RCC 7860 (cell line): ENCODE measurements at regions not wholly inside any gene's neighbourhood (a gene's known extent, or its start where the extent isn't known, plus 50 kb on each side); places are given as distances from the start of the nearest gene placed in this dataset.
"Not testable (repeated sequence)": the region's sequence is repeated elsewhere in the genome, so short reads cannot be mapped to it uniquely, and the experiment has no call there.

Experiments used
- DNase-seq: peaks from one replicate; pipeline ENCODE4 v3.0.0-alpha.2; 2015; ENCODE audit warnings: low spot score
- FAIRE-seq: peaks from 2 replicates; lab custom pipeline; 2012; peaks lifted over from hg19 to GRCh38; lab: Jason Lieb, UNC

DNA sequence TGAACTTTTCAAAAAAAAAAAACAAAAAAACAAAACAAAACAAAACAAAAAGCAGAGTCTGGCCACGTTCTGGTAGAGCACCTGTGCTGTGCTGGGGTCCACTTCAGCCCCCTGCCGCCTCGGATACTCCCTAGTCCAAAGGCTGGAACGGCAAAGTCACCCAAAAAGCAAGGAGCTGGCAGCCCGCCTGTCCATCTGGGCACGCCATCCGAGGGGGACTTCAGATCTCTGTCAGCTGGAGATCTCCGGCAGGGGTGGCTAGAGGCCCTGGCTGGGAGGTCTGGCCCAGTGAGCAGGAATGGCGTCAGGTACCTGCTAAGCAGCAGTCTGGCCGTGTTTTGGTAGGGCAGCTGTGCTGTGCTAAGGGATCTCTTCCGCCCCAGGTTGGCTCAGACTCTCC, 152.3 kb upstream of the ZNF516 start:
- DNase-seq (no peak), FAIRE-seq (no peak)

DNA sequence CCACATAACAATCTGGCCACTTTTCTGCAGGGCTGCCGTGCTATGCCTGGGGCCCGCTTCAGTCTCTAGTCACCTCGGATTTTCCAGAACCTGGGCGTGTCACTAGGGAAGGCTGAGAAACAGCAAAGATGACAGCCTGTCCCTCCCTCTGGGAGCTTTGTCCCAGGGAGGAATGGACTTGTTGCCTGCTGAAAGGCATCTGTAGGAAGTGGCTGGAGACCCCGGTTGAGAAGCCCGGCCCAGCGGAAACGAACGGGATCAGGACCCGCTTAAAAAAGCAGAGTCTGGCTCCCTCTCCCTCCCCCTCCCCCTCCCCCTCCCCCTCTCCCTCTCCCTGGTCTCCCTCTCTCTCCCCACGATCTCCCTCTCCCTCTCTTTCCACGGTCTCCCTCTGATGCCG, 149.5 kb upstream of the ZNF516 start:
- FAIRE-seq (no peak), DNase-seq (no peak)

DNA sequence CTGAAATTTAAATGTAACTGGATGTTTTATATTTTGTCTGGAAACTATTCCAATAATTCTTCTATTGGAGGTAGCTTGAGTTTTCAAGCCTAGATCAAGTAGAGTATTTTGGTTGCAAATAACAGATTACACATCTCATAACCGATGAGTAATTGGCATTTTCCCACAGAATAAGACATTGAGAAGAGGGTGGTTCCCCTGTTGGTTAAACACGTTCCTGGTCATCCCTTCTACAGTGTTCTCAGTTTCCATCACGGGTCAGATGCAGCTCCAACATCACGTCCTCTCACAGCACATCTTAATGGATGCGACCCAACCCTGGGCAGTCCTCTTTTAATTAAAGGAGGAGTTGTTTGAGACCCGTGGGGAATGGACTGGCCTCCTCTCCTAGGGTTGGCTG, 149.0 kb upstream of the ZNF516 start:
- FAIRE-seq (no peak), DNase-seq (no peak)

DNA sequence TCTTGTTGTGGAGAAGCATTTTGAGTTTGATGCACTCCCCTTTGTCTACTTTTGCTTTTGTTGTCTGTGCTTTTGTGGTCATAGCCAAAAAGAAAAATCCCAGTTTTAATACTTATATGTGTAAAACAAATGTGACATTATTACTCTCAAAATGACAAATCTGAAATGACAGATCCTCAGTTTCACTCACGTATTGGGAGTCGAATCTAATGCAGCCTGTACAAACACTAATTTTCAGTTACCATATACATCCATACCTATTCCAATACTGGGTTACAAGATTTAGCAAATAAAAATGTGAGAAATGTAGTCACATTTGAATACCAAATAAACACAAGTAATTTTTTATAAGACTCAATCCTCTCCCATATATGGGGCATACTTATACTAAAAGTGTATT, 148.2 kb upstream of the ZNF516 start:
- no peak for DNase-seq
- FAIRE-seq = no peak

DNA sequence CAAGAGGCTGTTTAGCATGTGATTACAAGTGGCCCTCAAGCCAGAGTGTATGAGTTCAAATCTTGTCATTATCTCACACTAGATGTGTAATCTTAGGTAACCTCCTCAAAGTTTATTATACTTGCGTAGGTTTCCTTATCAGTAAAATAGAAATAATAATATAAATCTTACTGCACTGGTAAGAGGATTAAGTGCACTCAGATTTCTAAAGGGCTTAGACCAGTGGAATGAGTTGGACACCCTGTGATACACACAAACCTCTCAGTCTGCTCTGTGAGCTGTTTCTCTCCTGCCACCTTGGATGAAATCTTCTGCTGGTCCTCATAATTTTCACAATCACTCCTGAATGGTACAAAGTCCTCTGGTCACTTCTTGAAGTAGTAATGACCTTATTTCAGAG, 145.4 kb upstream of the ZNF516 start:
- FAIRE-seq (no peak), DNase-seq (no peak)

DNA sequence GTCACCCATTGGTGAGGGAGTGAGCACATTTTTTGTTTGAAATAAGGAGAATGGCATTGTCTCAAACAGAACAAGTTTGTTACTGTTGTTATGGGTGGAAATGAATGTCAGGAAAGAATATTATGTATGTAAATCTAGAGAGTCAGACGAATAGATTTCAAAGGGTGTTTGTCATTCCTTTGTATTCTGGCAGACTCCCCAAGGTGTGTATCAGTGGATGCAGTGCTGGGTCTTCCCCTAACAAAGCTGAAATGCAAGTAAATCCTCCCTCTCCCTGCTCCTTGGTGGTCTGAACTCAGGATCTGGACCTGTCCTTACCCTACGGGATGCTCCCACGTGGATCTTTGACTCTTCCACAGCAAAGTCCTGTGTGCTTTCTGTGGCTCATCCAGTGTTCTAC, 139.5 kb upstream of the ZNF516 start:
- DNase-seq (no peak), FAIRE-seq (no peak)

DNA sequence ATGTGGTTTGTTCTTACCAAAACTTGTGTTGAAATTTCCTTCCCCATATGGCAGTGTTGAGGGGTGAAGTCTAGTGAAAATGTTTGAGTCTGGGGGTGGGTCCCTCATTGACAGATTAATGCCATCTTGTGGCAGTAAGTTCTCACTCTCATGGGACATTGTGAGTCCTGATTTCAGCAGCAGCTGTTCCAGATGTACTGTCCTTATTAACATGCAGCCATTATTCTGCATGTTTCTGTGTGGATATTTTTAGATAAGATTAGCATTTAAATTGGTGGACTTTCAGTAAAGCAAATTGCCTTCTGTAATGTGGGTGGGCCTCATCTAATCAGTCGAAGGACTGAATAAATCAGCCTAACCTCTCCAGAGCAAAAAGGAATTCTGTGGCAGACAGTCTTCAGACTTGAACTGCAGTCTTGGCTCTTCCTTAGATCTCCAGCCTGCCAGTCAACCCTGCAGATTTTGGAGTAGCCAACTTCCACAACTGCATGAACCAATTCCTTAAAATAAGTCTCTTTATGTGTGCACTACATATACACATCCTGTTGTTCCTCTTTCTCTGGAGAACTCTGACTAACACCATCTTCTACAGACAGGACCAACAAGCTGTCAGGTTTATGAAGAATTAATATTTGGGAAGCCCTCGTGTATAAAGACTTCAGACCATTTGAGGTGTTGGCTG, 138.7 kb upstream of the ZNF516 start:
- DNase-seq (no peak), FAIRE-seq (no peak)

DNA sequence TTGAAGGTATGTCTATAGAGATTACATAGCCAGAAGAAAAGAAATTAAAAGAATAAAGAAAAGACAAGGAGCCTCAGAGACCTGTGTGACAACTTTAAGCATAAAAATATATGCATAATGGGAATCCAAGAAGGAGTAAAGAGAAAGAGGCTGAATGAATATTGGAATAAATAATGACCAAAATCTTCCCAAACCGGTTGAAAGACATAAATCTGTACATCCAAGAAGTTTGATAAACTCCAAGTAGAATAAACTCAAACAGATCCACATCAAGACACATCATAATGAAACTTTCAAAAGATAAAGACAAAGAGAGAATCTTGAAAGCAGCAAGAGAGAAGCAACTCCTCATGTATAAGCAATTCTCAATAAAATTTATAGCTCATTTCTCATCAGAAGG, 132.4 kb upstream of the ZNF516 start:
- FAIRE-seq = no peak
- DNase-seq = no peak

DNA sequence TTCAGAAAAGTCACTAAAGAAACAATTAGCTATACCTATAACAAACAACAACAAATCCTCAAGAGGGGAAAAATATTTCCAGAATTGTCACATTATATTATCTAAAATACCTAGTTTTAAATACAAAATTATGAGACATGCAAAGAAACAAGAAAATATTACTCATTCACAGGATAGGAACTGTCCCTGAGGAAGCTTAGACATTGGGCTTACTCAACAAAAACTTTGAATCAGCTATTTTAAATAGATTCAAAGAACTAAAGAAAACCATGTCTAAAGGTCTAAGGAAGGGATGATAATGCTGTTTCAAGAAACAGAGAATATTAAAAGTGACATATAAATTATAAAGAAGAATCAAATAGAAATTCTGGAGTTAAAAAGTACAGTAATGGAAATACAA, 131.9 kb upstream of the ZNF516 start:
- no peak for DNase-seq
- no peak for FAIRE-seq

DNA sequence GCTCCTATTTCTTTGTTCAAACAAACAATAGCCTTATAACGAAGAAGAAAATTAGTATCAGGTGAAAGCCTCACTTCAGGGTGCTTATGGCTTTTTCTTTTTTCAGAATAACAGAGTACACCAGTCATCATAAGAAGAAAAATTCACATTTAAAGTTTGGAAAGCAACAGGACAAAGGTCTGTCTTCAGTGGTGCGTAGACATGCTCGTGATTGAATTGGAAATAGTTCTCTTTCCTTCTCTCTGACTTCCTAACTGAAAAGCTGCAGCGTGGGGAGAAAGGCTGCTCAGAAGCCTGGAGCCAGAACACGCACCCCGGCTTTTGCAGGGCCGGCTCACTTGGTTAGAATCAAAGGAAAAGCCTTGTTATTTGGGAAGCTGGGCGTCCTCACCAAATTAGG, 127.6 kb upstream of the ZNF516 start:
- no peak for FAIRE-seq
- no peak for DNase-seq

DNA sequence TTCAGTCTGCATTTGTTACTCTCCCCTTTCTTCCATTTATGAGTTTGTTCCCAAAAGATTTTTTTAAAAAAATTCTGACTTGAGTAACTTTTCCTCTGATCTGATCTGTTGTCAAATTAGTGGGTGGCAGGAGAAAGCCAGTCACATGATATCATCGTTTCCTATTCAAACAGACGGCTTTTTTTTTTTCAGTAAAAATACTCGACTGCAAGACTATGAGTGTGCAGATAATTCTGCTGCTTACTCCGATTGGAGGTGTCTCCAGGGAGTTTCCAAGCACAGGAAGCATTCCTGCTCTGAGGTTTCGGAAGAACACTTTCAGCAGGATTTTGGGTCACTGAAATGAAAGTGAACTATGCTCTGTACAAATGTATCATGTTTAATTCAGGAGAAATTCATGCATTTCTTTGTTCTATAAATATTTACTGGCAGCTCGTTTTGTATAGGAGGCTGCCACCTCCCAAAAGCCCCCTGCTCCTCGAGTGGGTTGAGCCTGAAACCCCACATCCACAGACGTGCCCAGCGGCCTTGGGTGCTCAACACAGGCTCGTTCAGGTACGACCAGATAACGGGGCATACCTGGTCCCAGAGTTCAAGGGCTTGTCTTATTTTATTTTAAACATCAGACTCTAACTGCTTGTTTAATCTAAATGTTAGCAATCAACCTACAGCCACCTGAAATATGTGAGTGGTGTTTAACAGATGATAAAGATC, 126.9 kb upstream of the ZNF516 start:
- FAIRE-seq (no peak), DNase-seq (no peak)

DNA sequence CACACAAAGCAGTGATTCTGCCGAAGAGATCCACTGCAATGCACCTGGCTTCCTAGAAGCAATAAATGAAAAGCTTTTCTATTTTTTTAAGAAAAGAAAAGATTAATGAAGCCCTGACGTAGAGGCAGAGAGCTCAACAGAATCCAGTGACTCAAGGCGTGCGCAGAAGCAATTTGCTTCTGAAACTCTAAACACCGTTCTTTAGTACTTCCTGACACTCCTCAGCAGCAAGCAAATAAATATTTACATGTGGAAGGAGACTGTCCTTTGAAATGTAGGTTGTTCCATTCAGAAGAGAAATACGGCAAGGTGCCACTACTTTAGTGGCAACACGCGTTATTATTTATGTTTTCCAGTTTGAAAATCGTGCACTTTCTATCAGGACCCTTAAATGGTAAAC, 126.2 kb upstream of the ZNF516 start:
- DNase-seq = no peak
- no peak for FAIRE-seq

DNA sequence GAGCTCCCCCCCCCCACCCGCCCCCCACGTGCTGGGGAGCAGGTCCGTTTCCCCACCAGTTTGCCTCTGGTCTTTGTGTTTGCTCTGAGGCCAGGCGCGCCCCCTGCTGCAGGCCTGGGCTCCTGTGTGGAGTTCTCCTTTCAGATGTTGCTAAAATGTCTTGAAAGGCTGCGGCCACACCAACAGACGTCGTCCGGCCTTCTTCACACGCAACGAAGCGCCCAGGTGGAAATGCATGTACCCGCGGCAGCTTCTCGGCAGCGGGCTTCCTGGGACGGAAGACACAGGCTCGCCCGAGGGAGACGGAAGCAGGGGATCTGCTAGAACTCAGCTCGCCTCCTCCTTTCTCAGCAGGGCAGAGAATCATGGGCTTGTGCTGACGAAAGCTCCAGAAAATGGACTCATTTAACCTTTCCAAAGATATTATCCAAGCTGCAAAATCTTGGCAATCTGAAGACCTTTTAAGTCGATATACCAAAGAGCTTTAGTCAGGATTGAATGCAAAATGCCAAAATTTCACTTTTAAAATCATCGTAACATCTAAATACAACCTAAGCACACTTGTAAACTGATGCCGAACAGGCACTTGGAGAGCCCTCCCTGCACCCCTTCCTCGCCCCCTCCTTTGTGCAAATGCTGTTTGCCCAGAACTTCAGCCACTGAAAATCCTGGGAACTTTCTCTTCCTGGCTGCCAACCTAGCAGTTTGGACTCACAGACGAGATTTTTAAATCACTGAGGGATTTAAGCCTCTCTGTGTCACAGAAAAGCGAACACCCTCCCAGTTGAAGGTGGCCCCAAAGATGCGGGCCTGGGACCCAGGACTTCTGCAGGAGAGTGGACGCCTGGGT, 125.5 kb upstream of the ZNF516 start:
- no peak for DNase-seq
- FAIRE-seq = no peak

DNA sequence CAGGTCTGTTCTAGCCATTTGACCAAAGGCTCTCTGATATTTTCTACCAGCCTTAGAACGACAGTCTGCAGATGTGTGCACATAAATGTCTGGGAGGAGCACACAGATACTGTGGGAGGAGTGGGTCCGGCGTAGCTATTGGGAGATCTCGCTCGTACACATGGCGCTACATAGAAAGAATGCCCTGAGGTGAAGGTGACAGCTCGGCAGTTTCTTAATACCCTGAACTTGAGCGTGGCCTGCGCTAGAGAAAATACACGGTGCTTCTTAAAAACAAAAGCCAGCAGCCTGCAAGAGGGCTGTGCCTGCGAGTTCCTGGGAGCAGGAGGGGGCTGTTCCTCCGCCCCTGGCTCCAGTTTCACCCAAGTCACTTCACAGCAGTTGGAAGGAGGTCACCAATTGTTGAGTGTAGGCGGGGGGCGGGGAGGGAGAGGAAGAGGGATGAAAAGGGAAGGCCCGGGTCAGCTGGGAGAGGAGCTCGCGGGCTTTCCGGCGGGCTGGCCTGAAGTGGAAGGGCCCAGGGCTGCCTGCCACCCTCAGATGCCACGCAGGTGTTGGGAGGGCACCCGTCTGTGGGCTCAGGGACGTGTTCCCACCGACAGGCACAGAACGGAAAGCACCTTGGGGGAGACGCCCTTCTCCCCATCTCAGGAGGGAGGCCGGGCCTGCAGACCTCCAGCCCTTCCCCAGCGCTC, 124.7 kb upstream of the ZNF516 start:
- FAIRE-seq (no peak), DNase-seq (no peak)

DNA sequence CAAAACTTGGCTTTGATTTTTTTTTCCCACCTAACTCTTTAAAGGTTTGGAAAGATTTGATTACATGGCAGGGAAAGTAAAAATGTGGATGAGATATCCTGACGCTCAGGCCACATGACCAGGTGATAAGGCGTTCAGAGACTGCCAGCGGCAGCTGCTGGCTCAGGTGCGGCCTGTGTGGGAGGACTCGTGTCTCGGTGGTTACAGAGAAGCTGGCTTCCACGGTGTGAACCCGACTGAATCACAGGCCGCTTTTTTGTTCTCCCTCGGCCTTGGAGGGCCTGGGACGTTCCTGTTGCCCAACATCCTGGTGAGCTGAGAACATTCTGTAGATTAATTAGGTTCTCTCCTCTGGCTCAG, 124.2 kb upstream of the ZNF516 start:
- DNase-seq = no peak
- no peak for FAIRE-seq

DNA sequence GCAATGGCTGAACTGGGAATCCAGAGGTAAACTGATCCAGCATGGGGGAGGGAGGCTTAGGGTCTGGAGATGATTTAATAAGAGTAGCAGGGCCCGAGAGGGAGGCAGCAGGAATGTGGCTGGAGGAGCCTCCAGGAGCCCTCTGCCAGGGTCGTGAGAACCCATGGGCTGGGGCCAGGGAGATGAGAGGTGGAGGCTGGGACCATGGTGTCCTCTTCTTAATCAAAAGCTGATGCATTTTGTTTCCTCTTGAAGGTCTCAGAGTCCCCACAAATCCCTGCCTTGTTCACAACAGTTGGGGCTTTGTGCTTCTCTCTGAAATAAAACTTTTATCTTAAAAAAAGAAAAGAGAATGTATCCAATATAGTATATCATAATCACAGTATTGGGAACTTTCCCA, 123.7 kb upstream of the ZNF516 start:
- DNase-seq = no peak
- FAIRE-seq = no peak

DNA sequence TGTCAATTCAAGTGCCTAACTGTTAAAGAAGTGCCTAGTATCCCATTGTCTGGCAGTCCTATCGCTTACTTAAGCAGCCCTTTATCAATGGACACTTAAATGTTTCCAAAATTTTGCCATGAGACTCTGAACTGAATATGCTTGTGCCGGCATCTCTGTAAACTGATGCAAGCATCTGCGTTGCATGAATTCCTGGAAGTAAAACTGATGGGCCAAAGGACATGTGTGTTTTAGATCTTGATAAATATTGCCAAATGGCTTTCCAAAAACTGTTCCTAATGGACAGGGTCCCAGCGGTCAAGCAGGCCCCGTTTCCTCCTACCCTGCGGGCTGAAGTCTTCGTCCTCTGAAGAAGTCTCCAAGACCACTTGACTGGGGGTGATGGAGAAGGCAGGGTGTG, 121.3 kb upstream of the ZNF516 start:
- FAIRE-seq = no peak

DNA sequence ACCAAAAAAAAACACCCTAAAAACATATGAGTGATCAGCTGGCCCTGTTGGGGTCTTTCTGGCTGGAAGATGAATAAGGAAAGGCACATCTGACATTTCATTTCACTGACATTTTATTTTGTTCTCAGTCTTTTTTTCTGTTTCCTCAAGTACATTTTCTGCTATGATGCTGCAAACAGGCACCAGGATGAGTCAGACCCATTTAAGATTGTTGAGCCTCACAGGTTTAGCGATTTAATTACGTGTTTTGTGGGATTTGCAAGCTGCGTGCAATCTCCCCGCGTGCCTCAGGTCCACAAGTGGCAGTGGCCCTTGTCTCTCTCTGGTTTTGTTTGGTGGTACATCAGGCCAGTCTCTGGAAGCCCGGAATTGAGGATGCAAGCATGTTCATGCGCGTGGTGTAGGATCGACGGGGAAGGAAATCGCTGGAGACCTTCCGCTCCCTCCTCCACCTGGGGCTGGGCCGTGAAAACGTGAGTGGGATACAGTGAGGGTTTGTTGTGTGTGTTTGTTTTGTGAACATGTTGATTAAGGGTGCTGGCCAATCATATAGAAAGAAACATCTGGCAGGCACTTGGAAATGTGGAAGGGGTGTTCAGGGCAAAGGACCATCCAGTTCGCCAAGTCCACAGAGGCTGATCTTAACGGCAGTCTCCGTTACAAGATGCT, 120.2 kb upstream of the ZNF516 start:
- FAIRE-seq (no peak), DNase-seq (no peak)

More for the DNA sequence above, 121.3 kb upstream of the ZNF516 start:
- no peak for DNase-seq

DNA sequence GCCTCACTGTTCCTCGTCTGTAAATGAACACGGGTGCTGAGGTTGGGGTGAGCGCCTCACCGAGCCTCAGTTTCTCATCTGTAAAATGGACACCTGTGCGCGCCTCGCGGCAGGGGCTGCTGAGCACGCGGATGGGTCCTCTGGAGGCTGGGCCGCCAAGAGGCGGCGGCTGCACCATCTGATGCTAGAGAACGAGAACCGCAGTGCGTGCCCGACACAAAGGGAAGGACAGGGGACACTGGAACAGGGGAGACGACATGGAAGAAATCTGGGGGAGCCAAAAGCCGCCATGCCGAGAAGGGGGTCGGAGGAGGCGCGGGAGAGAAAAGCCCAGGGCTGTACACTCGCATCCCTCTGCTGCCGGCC, 118.7 kb upstream of the ZNF516 start:
- no peak for FAIRE-seq
- no peak for DNase-seq

DNA sequence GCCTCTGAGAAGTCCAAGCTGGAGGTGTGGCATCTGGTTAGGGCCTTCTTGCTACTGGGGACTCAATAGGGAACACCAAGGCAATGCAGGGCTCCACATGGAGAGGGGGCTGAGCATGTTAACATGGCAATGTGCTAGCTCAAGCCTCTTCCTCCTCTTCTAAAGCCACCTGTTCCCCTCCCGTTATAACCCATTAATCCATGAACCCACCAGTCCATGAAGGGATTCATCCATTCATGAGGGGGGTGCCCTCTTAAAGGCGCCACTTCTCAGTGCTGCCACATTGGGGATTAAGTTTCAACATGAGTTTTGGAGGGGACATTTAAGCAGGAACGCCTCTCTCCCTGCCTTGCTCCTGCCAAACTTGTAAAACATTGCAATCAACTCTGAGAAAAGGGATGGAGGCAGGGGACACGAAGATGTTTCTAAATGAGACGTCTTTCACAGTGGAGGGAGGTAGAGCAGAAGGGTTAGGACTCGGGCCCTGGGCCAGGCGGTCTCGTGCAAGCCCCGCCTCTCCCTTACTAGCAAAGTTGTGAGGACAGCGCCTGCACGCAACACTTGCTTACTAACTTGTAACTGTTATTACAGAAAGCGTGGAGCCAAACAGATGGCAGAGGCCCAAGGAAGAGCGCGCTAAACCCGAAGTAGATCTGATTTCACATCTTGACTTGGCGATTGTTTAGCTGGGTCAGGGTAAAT, 118.2 kb upstream of the ZNF516 start:
- FAIRE-seq = no peak
- no peak for DNase-seq

DNA sequence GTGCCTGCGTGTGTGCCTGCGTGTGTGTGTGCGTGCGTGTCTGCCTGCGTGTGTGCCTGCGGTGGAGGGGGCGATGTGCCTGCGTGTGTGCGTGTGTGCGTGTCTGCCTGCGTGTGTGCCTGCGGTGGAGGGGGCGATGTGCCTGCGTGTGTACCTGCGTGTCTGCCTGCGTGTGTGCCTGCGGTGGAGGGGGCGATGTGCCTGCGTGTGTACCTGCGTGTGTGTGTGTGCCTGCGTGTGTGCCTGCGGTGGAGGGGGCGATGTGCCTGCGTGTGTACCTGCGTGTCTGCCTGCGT, 116.7 kb upstream of the ZNF516 start:
- DNase-seq, FAIRE-seq: not testable (repeated sequence)
